ENCODE measurements at regions not wholly inside any gene's neighbourhood (a gene's known extent, or its start where the extent isn't known, plus 50 kb on each side); places are given as distances from the start of the nearest gene placed in this dataset.
"Not testable (repeated sequence)": the region's sequence is repeated elsewhere in the genome, so short reads cannot be mapped to it uniquely, and the experiment has no call there.

GRCh38 chr2:7657526-7657925, 740.3 kb downstream of the RNF144A start:
- DNase-seq = not testable (repeated sequence)

GRCh38 chr2:7658486-7658885, 741.3 kb downstream of the RNF144A start:
- DNase-seq = no peak

- DNase-seq = no peak
These were observed 743.6 kb downstream of the RNF144A start for GRCh38 chr2:7660816-7661215.

GRCh38 chr2:7661502-7661901, 744.3 kb downstream of the RNF144A start:
- no peak for DNase-seq

GRCh38 chr2:7665880-7666279, 748.7 kb downstream of the RNF144A start:
- DNase-seq = no peak

- no peak for DNase-seq
These were observed 749.5 kb downstream of the RNF144A start for GRCh38 chr2:7666596-7667259.

GRCh38 chr2:7667260-7667757, 750.1 kb downstream of the RNF144A start:
- no peak for DNase-seq

GRCh38 chr2:7670905-7671641, 753.9 kb downstream of the RNF144A start:
- DNase-seq = no peak

- peak; percentile 62 for DNase-seq
These were observed 754.9 kb downstream of the RNF144A start for GRCh38 chr2:7672027-7672684.

GRCh38 chr2:7672685-7673071, 755.5 kb downstream of the RNF144A start:
- no peak for DNase-seq

- DNase-seq = no peak
These were observed 755.9 kb downstream of the RNF144A start for GRCh38 chr2:7673101-7673500.

GRCh38 chr2:7673853-7674252, 756.6 kb downstream of the RNF144A start:
- DNase-seq = no peak

GRCh38 chr2:7674606-7675005, 757.4 kb downstream of the RNF144A start:
- no peak for DNase-seq

GRCh38 chr2:7676714-7677113, 759.5 kb downstream of the RNF144A start:
- no peak for DNase-seq

- DNase-seq = no peak
These were observed 764.8 kb downstream of the RNF144A start for GRCh38 chr2:7681881-7682461.

- no peak for DNase-seq
These were observed 766.0 kb downstream of the RNF144A start for GRCh38 chr2:7683196-7683595.

- no peak for DNase-seq
These were observed 766.5 kb downstream of the RNF144A start for GRCh38 chr2:7683708-7684107.

GRCh38 chr2:7685342-7686015, 768.3 kb downstream of the RNF144A start:
- no peak for DNase-seq

- DNase-seq = no peak
These were observed 768.8 kb downstream of the RNF144A start for GRCh38 chr2:7686016-7686385.

- DNase-seq = no peak
These were observed 774.9 kb downstream of the RNF144A start for GRCh38 chr2:7691961-7692656.

GRCh38 chr2:7692657-7693161, 775.5 kb downstream of the RNF144A start:
- DNase-seq = no peak

Measured in activated T-cell treated with anti-CD3 and anti-CD28 coated beads, Interleukin-2, amount 50 U/mL, for 1 hour (primary cell).